HepG2 (cell line): ENCODE measurements at regions not wholly inside any gene's neighbourhood (a gene's known extent, or its start where the extent isn't known, plus 50 kb on each side); places are given as distances from the start of the nearest gene placed in this dataset.

Source experiments
- HNRNPLL ChIP-seq: fragments of 200-400 bp; formaldehyde crosslinking; IDR thresholded peaks from 2 replicates; pipeline ENCODE4 v1.6.1; 2017; ENCODE audit warnings: mild to moderate bottlenecking, low read depth, low read length; ENCODE audit not compliant: poor library complexity, severe bottlenecking
- KDM5B ChIP-seq: sonication (generic); formaldehyde crosslinking; IDR thresholded peaks from 2 replicates; pipeline ENCODE4 v1.4.0; 2020; ENCODE audit warnings: missing genetic modification reagents, mild to moderate bottlenecking, borderline replicate concordance
- LCORL ChIP-seq, 2 experiments: fragments of 450-650 bp in 1 of 2; sonication (generic) in 1 of 2; formaldehyde crosslinking in 1 of 2; IDR thresholded peaks; 2 replicates each; pipeline versions ENCODE4 v1.5.0 to v1.6.1; 2017 to 2020; ENCODE audit warnings: antibody characterized with exemption in 1 of 2, missing genetic modification reagents in 1 of 2
- MTA1 ChIP-seq: sonication (generic); formaldehyde crosslinking; IDR thresholded peaks from 2 replicates; pipeline ENCODE4 v1.4.0; 2020; ENCODE audit warnings: missing genetic modification reagents, mild to moderate bottlenecking, borderline replicate concordance
- NAIF1 ChIP-seq: sonication (generic); formaldehyde crosslinking; IDR thresholded peaks from 2 replicates; pipeline ENCODE4 v1.5.0; 2020; ENCODE audit warnings: mild to moderate bottlenecking, missing genetic modification reagents, borderline replicate concordance
- POLR2AphosphoS2 ChIP-seq: IDR thresholded peaks from 2 replicates; pipeline ENCODE4 v1.6.1; 2011; ENCODE audit warnings: low read depth, low read length, improper control_type of control experiment
- RXRB ChIP-seq: IDR thresholded peaks from 2 replicates; pipeline ENCODE4 v1.6.1; 2016; ENCODE audit warnings: borderline replicate concordance, missing genetic modification reagents, missing compliant biosample characterization
- SMC3 ChIP-seq: IDR thresholded peaks from 2 replicates; pipeline ENCODE4 v1.6.1; 2011; ENCODE audit warnings: low read length, improper control_type of control experiment
- ZNF510 ChIP-seq: sonication (generic); formaldehyde crosslinking; IDR thresholded peaks from 2 replicates; pipeline ENCODE4 v1.4.0; 2020; ENCODE audit warnings: low read depth, mild to moderate bottlenecking, missing genetic modification reagents
- TF ChIP-seq, protein P1 (sequence below): IDR thresholded peaks from 2 replicates; pipeline ENCODE4 v1.6.1; 2016; ENCODE audit warnings: low read depth, borderline replicate concordance
- TF ChIP-seq, protein P2 (sequence below): fragments of 450-650 bp; IDR thresholded peaks from 2 replicates; pipeline ENCODE4 v1.6.1; 2017; ENCODE audit warnings: mild to moderate bottlenecking
- TF ChIP-seq, protein P3 (sequence below): sonication (generic); formaldehyde crosslinking; IDR thresholded peaks from 2 replicates; pipeline ENCODE4 v1.8.0; 2022; ENCODE audit warnings: missing genetic modification reagents, mild to moderate bottlenecking, inconsistent platforms, borderline replicate concordance
- TF ChIP-seq, protein P4 (sequence below): sonication (generic); formaldehyde crosslinking; IDR thresholded peaks from 2 replicates; pipeline ENCODE4 v1.5.0; 2020; ENCODE audit warnings: missing genetic modification reagents, mild to moderate bottlenecking, borderline replicate concordance
- TF ChIP-seq, protein P5 (sequence below): sonication (generic); formaldehyde crosslinking; IDR thresholded peaks from 2 replicates; pipeline ENCODE4 v1.8.1; 2022; ENCODE audit warnings: low read depth, mild to moderate bottlenecking, missing genetic modification reagents

DNA sequence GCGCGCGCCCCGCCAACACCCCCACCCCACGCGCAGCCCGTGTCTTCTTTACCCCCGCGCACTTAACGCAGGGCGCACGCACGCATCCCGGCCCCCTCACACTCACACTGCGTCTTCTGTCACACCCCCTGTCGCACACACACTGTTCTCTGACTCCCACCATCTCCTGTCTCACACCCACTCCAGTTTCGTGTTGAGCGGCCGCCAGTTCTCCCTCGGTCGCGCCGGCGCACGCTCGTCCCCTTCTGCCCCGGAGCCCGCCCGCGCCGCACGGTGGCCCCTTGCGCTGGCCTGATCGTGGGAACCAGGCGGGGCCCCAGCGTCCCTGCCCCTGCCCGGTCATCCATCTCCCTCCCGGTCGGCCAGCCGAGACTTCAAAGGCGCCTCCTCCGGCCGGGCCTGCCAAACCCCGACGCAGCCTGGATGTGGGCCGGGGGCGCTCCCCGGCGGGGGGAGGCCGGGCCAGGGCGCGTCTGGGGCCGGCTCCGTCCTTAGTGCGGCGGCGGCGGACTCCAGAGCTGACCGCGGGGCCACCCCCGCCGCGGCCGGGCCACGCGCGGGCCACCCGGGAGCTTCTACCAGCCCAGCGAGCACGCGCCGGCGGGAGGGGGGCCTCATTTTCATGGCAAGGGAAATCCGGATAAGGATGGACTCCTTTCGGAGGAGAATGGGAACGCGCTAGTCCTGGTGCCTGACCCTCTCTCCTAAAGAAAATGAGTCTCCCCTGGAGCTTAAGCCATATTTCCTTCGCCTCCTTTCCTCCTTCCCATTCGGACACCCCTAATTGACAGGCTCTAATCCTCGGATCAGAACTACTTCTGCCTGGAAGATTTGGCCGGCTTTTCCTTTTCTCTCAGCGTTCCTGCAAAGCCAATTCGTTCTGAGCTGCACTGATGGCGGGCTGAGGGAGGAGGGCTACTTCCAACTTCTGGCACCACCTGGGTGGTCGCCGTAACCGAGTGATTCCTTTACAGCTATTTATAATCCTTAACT lies 82.0 kb upstream of the HMGA2 start (continued):
- TF ChIP-seq, protein P1, sequence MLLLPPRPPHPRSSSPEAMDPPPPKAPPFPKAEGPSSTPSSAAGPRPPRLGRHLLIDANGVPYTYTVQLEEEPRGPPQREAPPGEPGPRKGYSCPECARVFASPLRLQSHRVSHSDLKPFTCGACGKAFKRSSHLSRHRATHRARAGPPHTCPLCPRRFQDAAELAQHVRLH (CRISPR knock-in tag): no peak
- TF ChIP-seq RXRB (no peak), NAIF1 (CRISPR knock-in tag) (peak; percentile 46; the same call in 1 of the 2 replicates), HNRNPLL (peak; percentile 98), LCORL (IDR thresholded peaks at IDR 0.05) (no peak), LCORL (CRISPR knock-in tag; IDR thresholded peaks at IDR 0.05) (peak; percentile 72), ZNF510 (CRISPR knock-in tag) (no peak), KDM5B (0 out of 2 replicates have a peak, but pooled peaks have one; percentile 13), SMC3 (no peak), MTA1 (CRISPR knock-in tag) (peak; percentile 70; the same call in 1 of the 2 replicates), POLR2AphosphoS2 (no peak)
- TF ChIP-seq, protein P2, sequence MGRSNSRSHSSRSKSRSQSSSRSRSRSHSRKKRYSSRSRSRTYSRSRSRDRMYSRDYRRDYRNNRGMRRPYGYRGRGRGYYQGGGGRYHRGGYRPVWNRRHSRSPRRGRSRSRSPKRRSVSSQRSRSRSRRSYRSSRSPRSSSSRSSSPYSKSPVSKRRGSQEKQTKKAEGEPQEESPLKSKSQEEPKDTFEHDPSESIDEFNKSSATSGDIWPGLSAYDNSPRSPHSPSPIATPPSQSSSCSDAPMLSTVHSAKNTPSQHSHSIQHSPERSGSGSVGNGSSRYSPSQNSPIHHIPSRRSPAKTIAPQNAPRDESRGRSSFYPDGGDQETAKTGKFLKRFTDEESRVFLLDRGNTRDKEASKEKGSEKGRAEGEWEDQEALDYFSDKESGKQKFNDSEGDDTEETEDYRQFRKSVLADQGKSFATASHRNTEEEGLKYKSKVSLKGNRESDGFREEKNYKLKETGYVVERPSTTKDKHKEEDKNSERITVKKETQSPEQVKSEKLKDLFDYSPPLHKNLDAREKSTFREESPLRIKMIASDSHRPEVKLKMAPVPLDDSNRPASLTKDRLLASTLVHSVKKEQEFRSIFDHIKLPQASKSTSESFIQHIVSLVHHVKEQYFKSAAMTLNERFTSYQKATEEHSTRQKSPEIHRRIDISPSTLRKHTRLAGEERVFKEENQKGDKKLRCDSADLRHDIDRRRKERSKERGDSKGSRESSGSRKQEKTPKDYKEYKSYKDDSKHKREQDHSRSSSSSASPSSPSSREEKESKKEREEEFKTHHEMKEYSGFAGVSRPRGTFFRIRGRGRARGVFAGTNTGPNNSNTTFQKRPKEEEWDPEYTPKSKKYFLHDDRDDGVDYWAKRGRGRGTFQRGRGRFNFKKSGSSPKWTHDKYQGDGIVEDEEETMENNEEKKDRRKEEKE: no peak
- TF ChIP-seq, protein P3, sequence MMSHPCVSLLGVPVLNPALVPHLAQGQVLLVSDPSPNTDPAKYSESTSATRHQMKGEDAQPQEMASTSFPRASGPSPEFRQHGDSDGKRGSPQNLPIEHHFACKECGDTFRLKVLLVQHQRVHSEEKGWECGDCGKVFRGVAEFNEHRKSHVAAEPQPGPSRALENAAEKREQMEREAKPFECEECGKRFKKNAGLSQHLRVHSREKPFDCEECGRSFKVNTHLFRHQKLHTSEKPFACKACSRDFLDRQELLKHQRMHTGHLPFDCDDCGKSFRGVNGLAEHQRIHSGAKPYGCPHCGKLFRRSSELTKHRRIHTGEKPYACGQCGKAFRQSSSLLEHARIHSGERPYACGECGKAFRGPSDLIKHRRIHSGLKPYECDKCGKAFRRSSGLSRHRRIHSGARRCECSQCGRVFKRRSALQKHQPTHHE (CRISPR knock-in tag): no peak
- TF ChIP-seq, protein P4, sequence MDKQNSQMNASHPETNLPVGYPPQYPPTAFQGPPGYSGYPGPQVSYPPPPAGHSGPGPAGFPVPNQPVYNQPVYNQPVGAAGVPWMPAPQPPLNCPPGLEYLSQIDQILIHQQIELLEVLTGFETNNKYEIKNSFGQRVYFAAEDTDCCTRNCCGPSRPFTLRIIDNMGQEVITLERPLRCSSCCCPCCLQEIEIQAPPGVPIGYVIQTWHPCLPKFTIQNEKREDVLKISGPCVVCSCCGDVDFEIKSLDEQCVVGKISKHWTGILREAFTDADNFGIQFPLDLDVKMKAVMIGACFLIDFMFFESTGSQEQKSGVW (CRISPR knock-in tag): no peak
- TF ChIP-seq, protein P5, sequence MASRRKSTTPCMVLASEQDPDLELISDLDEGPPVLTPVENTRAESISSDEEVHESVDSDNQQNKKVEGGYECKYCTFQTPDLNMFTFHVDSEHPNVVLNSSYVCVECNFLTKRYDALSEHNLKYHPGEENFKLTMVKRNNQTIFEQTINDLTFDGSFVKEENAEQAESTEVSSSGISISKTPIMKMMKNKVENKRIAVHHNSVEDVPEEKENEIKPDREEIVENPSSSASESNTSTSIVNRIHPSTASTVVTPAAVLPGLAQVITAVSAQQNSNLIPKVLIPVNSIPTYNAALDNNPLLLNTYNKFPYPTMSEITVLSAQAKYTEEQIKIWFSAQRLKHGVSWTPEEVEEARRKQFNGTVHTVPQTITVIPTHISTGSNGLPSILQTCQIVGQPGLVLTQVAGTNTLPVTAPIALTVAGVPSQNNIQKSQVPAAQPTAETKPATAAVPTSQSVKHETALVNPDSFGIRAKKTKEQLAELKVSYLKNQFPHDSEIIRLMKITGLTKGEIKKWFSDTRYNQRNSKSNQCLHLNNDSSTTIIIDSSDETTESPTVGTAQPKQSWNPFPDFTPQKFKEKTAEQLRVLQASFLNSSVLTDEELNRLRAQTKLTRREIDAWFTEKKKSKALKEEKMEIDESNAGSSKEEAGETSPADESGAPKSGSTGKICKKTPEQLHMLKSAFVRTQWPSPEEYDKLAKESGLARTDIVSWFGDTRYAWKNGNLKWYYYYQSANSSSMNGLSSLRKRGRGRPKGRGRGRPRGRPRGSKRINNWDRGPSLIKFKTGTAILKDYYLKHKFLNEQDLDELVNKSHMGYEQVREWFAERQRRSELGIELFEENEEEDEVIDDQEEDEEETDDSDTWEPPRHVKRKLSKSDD (CRISPR knock-in tag): no peak
